SH-SY5Y (cell line): ENCODE measurements at regions not wholly inside any gene's neighbourhood (a gene's known extent, or its start where the extent isn't known, plus 50 kb on each side); places are given as distances from the start of the nearest gene placed in this dataset.

ENCODE experiments used
- GATA2 ChIP-seq: IDR thresholded peaks from 2 replicates; pipeline ENCODE4 v1.6.1; 2011; ENCODE audit warnings: mild to moderate bottlenecking, low read depth, low read length
- GATA3 ChIP-seq: IDR thresholded peaks from 2 replicates; pipeline ENCODE4 v1.6.1; 2011; ENCODE audit warnings: low read depth, mild to moderate bottlenecking, low read length, moderate library complexity

GRCh38 chr9:28671000-28671399 lies 1097.7 kb upstream of the C9orf72 start:
- TF ChIP-seq GATA3 (no peak), GATA2 (no peak)
